ENCODE measurements at regions not wholly inside any gene's neighbourhood (a gene's known extent, or its start where the extent isn't known, plus 50 kb on each side); places are given as distances from the start of the nearest gene placed in this dataset.

GRCh38 chr2:16072638-16073290, 132.4 kb downstream of the MYCN start:
- Histone ChIP-seq H3K9me3 (ENCODE audit: insufficient read depth, low read length) (no peaks in the 10 kb centered on the region), H3K4me3 (ENCODE audit: insufficient read depth, low read length, poor library complexity, severe bottlenecking) (no peak overlapping the region), H2AFZ (ENCODE audit: low read depth, low read length, severe bottlenecking) (no peak overlapping the region), H3K36me3 (ENCODE audit: low read length) (no peaks in the 10 kb centered on the region), H3F3A (ENCODE audit: insufficient read depth) (no peaks in the 10 kb centered on the region), H4K20me1 (ENCODE audit: low read depth, low read length) (no peaks in the 10 kb centered on the region), H3K27me3 (ENCODE audit: low read length) (no peaks in the 10 kb centered on the region), H3K79me2 (ENCODE audit: insufficient read depth, low read length) (no peaks in the 10 kb centered on the region), H3K9ac (ENCODE audit: low read length) (no peak overlapping the region), H3K27ac (ENCODE audit: low read depth, low read length) (no peak overlapping the region), H3K9me2 (replicated peaks; ENCODE audit: insufficient read depth, low read length) (no peaks in the 10 kb centered on the region), H3K4me2 (ENCODE audit: low read depth, low read length, poor library complexity, severe bottlenecking) (no peak overlapping the region)
- TF ChIP-seq EZH2phosphoT487 (conservative IDR thresholded peaks at IDR 0.05; ENCODE audit: low read length) (no peak), CTCF (IDR thresholded peaks at IDR 0.05; ENCODE audit: insufficient read depth, low read length, poor library complexity, severe bottlenecking) (no peak)

GRCh38 chr2:16071865-16072637, 131.7 kb downstream of the MYCN start:
- Histone ChIP-seq H2AFZ (ENCODE audit: low read depth, low read length, severe bottlenecking) (no peak overlapping the region), H3K4me3 (ENCODE audit: insufficient read depth, low read length, poor library complexity, severe bottlenecking) (no peak overlapping the region), H3K36me3 (ENCODE audit: low read length) (no peaks in the 10 kb centered on the region), H3K27ac (ENCODE audit: low read depth, low read length) (no peak overlapping the region), H3K27me3 (ENCODE audit: low read length) (no peaks in the 10 kb centered on the region), H3K4me2 (ENCODE audit: low read depth, low read length, poor library complexity, severe bottlenecking) (no peak overlapping the region), H3K79me2 (ENCODE audit: insufficient read depth, low read length) (no peaks in the 10 kb centered on the region), H3F3A (ENCODE audit: insufficient read depth) (no peaks in the 10 kb centered on the region), H3K9ac (ENCODE audit: low read length) (no peak overlapping the region), H4K20me1 (ENCODE audit: low read depth, low read length) (no peaks in the 10 kb centered on the region), H3K9me2 (replicated peaks; ENCODE audit: insufficient read depth, low read length) (no peaks in the 10 kb centered on the region), H3K9me3 (ENCODE audit: insufficient read depth, low read length) (no peaks in the 10 kb centered on the region)
- TF ChIP-seq CTCF (IDR thresholded peaks at IDR 0.05; ENCODE audit: insufficient read depth, low read length, poor library complexity, severe bottlenecking) = no peak
- no peak for TF ChIP-seq EZH2phosphoT487 (conservative IDR thresholded peaks at IDR 0.05; ENCODE audit: low read length)

DNA sequence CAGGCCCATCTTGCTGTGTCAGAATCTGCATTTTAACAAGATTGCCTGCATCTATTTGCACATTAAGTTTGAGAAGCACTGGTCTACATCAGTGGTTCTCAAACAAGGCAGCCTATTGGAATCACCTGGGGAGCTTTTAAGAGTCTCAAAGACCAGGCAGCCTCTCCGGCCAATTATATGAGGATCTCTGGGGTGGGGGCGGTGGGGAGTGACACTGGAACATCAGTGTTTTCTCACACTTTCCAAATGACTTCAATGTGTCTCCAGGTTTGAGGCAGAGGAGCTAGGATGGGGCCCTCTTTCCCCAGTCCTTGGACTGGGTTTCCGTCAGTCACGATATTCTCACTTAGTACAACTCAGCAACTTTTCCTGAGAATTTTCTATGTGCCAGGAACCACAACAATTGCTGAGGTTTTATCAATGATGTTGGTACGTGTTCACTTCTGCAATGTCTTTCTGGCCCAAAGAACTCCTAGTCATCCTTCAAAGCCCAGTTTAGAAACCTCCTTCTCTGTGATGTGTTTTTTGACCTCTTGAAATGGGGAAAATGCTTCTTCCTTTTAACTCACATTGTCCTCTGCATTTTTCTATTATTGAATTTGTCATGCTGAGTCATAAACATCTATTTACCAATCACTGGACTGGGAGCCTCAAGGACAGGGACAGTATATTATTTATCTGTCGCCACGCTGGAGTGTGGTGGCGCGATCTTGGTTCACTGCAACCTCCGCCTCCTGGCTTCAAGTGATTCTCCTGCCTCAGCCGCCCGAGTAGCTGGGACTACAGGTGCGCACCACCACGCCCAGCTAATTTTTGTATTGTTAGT, 130.9 kb downstream of the MYCN start:
- no peaks in the 10 kb centered on the region for H3K36me3 ChIP-seq (ENCODE audit: low read length)
- no peaks in the 10 kb centered on the region for H3K27me3 ChIP-seq (ENCODE audit: low read length)
- TF ChIP-seq EZH2phosphoT487 (conservative IDR thresholded peaks at IDR 0.05; ENCODE audit: low read length) = no peak
- TF ChIP-seq CTCF (IDR thresholded peaks at IDR 0.05; ENCODE audit: insufficient read depth, low read length, poor library complexity, severe bottlenecking) = no peak
- H3K9ac ChIP-seq (ENCODE audit: low read length) = no peak overlapping the region
- H2AFZ ChIP-seq (ENCODE audit: low read depth, low read length, severe bottlenecking) = no peak overlapping the region
- H3K9me2 ChIP-seq (replicated peaks; ENCODE audit: insufficient read depth, low read length) = no peaks in the 10 kb centered on the region
- H3K4me2 ChIP-seq (ENCODE audit: low read depth, low read length, poor library complexity, severe bottlenecking) = no peak overlapping the region
- H3K4me3 ChIP-seq (ENCODE audit: insufficient read depth, low read length, poor library complexity, severe bottlenecking) = no peak overlapping the region
- no peaks in the 10 kb centered on the region for H3K9me3 ChIP-seq (ENCODE audit: insufficient read depth, low read length)
- H3F3A ChIP-seq (ENCODE audit: insufficient read depth) = no peaks in the 10 kb centered on the region
- H3K27ac ChIP-seq (ENCODE audit: low read depth, low read length) = no peak overlapping the region
- no peaks in the 10 kb centered on the region for H3K79me2 ChIP-seq (ENCODE audit: insufficient read depth, low read length)
- H4K20me1 ChIP-seq (ENCODE audit: low read depth, low read length) = no peaks in the 10 kb centered on the region
